ENCODE measurements at regions not wholly inside any gene's neighbourhood (a gene's known extent, or its start where the extent isn't known, plus 50 kb on each side); places are given as distances from the start of the nearest gene placed in this dataset.

- TF ChIP-seq CTCF (IDR thresholded peaks at IDR 0.05; ENCODE audit: borderline replicate concordance, extremely low read depth, low read length, poor library complexity, severe bottlenecking): no peak
- TF ChIP-seq EZH2 (IDR thresholded peaks at IDR 0.05; ENCODE audit: borderline replicate concordance, low read depth, low read length, severe bottlenecking): no peak
These were observed 1879.2 kb upstream of the CDH9 start for GRCh38 chr5:28917631-28918030.

All from DND-41 (cell line).